Activated naive CD4-positive, alpha-beta T cell treated with Interleukin-2 at 50 U/mL for 16 hours (primary cell): ENCODE measurements at regions not wholly inside any gene's neighbourhood (a gene's known extent, or its start where the extent isn't known, plus 50 kb on each side); places are given as distances from the start of the nearest gene placed in this dataset.

Source experiments
- DNase-seq: peaks from one replicate; pipeline ENCODE4 v3.0.0-alpha.2; 2020

DNA sequence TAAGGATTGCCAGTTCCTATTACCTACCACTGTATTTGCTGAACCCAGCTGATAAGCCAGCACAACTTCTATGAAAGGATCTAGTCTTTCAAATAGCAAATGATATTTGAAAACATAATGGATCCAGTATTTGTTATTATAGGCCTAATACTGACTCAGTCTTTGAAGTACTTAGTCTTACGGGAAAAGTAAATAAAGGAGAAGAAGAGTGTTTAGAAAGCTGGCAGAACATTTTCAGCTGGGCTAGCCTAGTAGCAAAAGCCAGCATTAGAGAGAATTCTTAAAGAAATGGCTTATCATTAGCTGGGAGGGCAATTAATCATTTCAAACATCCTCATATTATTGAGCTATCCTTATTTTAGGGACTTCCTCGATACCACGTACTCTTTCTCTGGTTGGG lies 101.4 kb upstream of the GOLIM4 start:
- DNase-seq, result no peak

DNA sequence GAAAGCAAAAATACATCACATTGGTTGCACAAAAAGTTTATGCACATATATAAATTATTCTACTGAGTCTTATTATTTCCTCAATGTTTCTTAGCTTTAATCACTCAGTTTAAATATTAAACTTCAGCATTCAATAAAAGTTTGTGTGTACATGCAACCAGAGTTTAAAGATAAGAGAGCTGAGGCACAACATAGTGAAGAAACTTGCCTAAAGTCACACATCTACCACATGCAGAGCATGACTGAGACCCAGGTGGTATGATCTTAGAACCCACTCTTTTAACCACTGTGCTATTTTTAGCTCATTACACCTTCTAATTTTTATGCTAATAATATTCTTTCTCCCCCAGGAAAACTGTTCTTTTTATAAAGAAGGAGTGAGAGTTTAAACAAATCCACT lies 96.1 kb upstream of the GOLIM4 start:
- DNase-seq, result no peak

DNA sequence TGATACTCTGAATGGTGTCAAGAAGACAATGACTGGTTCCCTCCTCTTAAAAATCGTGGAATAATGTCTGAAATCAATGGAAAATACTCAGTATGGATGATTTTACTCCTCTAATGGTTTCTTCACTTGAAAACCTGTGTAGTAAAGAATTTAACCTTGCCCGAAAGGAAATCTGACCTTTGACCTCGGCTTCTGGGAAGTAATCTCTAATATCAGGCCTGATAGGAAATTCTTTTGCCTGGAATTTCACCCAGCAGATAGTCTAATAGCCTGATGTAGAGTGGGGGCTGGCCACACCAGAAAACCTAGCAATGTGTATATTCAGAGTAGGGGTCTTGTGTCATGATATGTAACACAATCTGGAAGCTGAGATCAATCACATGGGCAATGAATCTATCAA lies 91.5 kb upstream of the GOLIM4 start:
- DNase-seq, result no peak

DNA sequence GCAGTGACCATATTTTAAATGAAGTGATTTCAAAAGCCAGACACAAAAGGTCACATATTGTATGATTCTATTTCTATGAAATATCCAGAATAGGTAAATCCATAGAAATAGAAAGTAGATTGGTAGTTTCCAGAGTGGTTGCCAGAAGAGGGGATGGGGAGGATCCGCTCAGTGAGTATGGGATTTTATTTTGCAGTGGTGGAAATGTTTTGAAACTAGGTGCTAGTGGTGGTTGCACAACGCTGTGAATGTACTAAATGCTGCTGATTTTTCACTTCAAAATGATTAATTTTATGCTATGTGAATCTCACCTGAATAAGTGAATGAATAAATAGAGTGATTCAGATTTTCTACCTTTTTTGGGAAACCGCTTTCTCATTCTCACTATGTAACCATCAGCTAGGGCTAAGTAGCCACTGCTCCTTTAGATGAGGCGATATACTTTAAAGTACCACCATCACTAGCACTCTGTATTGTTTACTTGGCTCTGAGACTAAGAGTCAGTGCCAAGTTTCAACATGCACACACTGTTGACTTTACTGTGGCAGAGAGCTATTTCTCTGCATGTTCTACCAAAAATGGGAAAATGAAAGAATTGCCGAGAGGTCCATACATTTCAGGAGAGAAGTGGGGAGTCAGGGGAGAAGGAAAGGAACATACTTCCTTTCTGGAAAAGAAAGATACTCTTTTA lies 90.7 kb upstream of the GOLIM4 start:
- DNase-seq, result no peak

DNA sequence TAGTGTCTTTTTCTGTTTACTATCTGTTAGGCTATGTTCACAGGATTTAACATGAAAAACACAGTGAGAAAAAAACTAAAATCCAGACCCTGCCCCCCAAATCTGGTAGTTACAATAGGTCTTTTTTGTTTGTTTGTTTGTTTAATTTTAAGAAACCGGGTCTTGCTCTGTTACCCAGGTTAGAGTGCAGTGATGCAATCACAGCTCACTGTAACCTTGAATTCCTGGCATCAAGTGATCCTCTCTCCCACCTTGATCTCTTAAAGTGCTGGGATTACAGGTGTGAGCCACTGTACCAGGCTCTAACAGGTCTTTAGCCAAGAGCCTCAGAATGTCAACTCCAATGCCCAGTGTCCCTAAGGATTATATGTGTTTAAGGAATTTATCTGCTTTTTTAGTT lies 88.0 kb upstream of the GOLIM4 start:
- no peak for DNase-seq

DNA sequence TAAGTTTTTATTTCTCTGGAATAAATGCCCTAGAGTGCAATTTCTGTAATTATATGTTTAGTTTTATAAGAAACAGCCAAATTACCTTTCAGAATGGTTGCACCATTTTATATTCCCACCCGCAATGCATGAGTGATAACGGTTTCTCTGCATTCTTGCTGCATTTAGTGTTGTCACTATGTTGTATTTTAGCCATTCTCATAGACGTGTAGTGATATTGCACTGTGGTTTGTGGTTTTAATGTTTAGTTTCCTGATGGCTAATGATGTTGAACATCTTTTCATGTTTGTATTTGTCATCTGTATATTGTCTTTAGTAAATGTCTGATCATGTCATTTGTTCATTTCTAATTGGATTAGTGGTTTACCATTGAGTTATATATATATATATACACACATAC lies 73.0 kb upstream of the GOLIM4 start:
- no peak for DNase-seq

DNA sequence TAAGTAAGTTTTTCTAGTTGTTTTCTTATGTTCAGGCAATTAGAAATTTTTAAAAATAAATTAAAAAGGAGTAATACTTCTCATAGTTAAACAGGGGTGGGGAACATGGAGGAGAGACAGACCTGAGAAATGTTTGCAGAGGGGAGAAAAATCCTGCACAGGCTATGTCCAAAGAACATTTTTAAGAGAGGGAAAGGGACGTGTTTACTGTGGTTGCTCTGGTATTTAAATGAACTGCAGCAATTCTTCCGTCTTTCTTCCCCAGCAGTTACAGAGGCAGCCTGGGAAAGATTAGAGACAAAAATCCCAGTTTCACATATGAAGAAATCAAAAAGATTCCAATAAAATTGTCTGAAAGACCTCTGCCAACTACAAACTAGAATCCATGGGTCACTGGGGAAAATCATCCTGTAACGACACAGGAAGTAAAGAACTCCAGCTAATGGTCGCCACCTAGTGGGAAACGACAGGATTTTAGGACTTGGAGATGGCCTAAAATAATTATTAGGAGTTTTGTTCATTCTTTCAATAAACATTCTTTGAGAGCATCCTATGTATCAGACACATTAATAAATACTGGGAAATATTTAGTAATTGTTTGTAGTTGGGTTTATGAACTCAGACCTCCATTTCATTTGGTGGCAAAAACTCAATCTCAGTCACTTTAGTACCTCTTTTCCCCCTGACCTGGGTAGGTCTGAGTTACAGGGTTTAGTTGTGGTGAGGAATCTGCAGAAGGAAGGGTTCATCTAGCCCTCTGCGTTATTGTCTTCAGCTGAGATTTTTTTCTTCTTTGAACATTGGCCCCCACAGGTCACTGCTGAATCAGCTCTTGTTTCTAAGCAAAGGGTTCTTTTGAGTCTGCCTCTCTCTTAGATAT lies 69.9 kb upstream of the GOLIM4 start:
- no peak for DNase-seq

DNA sequence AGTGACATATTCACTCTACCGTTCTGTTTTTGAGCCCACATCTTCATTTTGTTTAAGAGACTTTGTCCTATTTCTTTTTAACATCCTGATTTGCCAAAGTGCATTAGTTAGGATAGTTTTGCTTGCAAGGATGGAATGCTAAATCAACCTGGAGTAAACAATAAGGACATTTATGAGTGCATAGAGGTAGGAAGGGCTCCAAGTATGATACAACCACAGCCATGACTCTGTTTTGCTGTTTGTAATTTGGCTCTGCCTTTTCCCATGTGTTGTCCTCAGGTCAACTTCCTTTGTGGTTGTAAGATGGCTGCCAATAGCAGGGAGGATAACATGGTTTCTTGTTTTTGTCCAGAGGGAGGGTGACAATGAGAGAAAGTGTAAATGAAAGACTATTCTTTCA lies 66.4 kb upstream of the GOLIM4 start:
- DNase-seq, result no peak

DNA sequence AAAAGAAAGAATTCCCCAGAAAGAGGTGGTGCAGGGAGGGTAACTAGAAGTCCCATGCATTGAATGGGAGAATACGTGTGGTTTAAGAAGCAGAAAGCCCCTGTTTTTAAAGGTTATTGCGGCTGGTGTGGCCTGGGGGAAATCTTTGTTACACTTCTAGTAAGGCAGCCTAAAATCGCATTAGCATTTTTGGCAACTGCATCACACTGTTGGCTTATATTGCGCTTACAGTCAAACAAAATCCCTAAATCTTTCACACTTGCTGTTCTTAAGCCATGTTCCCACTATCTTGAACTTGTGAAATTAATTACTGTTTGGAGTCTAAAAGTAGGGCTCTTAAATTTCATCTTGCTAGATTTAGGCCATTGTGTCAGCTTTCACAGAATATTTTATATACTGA lies 66.0 kb upstream of the GOLIM4 start:
- no peak for DNase-seq

DNA sequence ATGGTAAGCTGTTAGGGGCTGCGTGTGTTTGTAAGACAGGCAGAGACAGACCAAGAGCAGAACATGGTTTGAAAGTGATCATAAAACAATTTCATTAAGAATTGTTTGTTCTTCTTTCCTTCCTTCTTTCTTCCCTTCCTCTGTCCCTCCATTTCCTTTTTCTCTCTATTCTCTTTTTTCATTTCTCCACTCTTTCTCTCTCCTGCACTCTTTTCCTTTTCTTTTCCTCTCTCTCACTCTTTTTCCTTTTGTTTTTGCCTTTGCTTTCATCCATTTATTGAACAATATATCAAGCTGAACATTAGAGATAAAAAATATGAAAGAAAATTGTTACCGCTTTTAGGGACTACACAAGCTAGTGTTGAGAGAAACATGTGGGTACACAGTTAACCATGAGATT lies 62.2 kb upstream of the GOLIM4 start:
- DNase-seq, result no peak

DNA sequence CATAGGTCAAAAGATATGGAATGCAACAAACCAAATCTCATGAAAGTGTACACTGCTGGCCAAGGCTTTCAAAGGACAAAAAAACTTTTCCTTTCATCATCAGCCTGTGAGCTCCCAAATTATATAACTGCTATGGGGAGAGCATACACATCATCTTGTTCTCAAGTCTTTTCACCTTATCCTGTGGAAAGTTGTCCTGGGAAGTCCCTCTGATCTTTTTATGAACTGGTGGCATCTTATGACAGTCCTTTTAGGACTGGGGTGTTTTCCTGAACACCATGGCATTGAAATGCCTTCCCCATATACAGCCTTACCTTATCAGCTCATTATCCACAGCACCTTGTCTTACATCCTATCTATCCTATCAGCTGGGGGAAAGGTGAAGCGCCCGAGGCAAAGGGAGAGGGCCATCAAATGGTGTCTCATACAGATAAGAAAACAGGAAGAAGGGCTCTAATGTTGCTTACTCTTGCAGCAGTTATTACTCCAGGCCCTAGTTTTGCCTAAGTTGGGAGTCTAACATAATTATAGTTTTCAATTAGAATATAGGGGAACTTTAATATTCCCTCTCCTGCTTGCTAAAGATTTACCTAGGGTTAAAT lies 61.5 kb upstream of the GOLIM4 start:
- no peak for DNase-seq

DNA sequence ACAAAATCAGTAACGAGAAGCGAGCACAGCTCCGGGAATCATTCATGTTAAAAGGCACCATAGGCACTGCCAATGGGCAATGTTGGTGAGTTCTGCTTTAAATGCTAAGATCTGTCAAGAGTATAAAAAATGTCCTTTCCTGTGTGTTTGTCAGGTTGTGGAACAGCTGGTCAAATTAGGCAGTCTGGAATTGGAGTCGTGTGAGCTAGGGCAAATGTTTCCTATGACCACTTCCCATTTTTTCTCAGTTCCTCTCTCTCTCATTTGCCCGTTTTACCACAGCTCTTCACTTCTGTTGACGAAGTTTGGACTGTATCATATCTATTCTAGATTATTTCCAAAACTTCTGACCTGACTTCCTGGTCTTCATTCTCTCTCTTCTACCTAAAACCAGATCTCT lies 60.8 kb upstream of the GOLIM4 start:
- DNase-seq, result no peak

DNA sequence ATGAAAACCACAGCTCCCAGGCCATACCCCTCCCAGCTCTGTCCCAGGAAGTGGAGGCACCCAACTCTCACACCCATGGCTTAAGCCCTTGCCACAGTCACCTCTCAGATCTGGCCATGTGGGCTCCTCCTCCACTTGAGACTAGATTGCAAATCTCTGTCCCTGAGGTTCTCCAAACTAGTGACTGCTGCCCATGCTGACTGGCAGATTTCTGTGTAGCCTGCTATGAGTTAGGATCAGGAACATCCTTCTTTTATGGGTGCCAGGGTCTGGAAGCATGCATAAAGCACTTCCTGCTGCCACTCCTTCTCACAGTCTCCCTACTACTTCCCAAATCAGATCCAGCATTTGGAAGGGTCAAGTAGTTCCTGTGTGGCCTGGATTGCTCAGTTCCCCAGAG lies 59.6 kb upstream of the GOLIM4 start:
- no peak for DNase-seq

DNA sequence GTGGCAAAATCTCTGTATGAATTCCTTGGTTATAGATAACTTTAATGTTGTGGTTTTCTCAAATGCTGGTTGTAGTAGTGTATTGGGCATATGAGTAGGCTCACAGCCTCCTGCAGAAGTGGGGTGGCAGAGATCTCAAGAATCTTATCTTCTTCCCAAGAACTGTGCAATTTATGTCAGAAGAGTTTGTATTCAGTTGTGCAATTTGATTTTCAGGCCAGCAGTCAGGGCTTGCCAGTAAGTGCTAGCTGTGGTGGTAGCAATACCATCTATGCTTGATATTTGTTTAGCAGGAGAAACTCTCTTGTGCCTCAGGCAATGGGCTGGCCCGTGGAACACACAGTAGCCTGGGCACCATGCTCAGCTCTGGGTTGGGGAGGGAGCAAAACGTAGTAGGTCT lies 58.4 kb upstream of the GOLIM4 start:
- DNase-seq, result no peak

DNA sequence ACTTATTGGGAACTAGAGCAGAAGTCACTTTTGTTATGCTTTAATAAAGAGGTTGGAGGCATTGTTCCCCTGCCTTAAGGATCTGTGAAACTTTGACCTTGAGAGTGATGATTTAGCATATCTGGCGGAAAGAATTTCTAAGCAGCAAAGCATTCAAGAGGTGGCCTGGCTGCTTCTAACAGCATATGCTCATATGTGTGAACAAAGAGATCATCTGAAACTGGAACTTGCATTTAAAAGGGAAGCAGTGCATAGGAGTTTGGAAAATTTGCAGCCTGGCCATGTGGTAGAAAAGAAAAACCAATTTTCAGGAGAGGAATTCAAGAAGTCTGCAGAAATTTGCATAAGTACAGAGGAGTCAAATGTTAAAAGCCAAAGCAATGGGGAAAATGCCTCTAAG lies 56.4 kb upstream of the GOLIM4 start:
- no peak for DNase-seq
